HepG2 (cell line): ENCODE measurements at regions not wholly inside any gene's neighbourhood (a gene's known extent, or its start where the extent isn't known, plus 50 kb on each side); places are given as distances from the start of the nearest gene placed in this dataset.

ENCODE experiments used
- ATAC-seq: fragments of 200-7000 bp; cut with Tn5 transposase; 3 replicates; pipeline ENCODE4 v1.9.1; 2020; ENCODE audit warnings: mild to moderate bottlenecking, moderate library complexity
- BruUV-seq: library from RNA; stranded (reverse); fragments of 400-500 nt; replicated peaks from 2 replicates; lab custom pipeline; 2021; lab: Mats Ljungman, UMichigan
- CTCF ChIA-PET: fragments of 300-600 bp; formaldehyde crosslinking; extraction: SDS; loops from one replicate; lab custom pipeline; 2021; ENCODE audit warnings: low total read pairs, inconsistent platforms, low intra/inter-chr PET ratio; lab: Yijun Ruan, JAX
- POLR2A ChIA-PET: fragments of 350-600 bp; sonication (Branson Sonifier 250); formaldehyde crosslinking; loops from one replicate; lab custom pipeline; 2020; ENCODE audit warnings: antibody characterized with exemption, inconsistent platforms; lab: Yijun Ruan, JAX
- DNase-seq: peaks from one replicate; pipeline ENCODE4 v3.0.0-alpha.2; 2015; ENCODE audit warnings: low spot score
- FAIRE-seq: peaks from 3 replicates; lab custom pipeline; 2011; peaks lifted over from hg19 to GRCh38; lab: Jason Lieb, UNC
- H2AFZ ChIP-seq: one replicate; pipeline ENCODE4 v1.6.1; 2011; ENCODE audit warnings: low read length, inconsistent platforms
- H3K27ac ChIP-seq: fragments of 300-600 bp; 3 replicates; pipeline ENCODE4 v1.8.0; 2011; ENCODE audit warnings: mixed run types, mild to moderate bottlenecking, mixed read lengths, low read length, inconsistent platforms; ENCODE audit not compliant: insufficient read depth; ENCODE audit errors: extremely low read length
- H3K27me3 ChIP-seq, 2 experiments: fragments of 200-600 bp in 1 of 2; 2 replicates in 1 of 2; 3 replicates in 1 of 2; pipeline versions ENCODE4 v1.6.0 to v1.8.0; 2011; ENCODE audit warnings: low read length in 2 of 2, mild to moderate bottlenecking in 2 of 2, moderate library complexity in 2 of 2, inconsistent platforms in 1 of 2; ENCODE audit not compliant: insufficient read depth in 2 of 2, control insufficient read depth in 1 of 2
- H3K36me3 ChIP-seq, 2 experiments: fragments of 200-600 bp in 1 of 2; replicated peaks in 1 of 2; 2 replicates in 1 of 2; 3 replicates in 1 of 2; pipeline versions ENCODE4 v1.5.1 to v1.8.0; 2011; ENCODE audit warnings: low read length in 2 of 2, inconsistent platforms in 1 of 2; ENCODE audit not compliant: insufficient read depth in 2 of 2, control insufficient read depth in 1 of 2
- H3K4me1 ChIP-seq: 2 replicates; pipeline ENCODE4 v1.5.1; 2012; ENCODE audit warnings: low read length, inconsistent platforms; ENCODE audit not compliant: insufficient read depth
- H3K4me2 ChIP-seq: 2 replicates; pipeline ENCODE4 v1.6.0; 2011; ENCODE audit warnings: low read depth, low read length, inconsistent platforms
- H3K4me3 ChIP-seq, 3 experiments: fragments of 200-600 bp in 1 of 3; sonication (generic), shearing (Covaris generic) in 1 of 3; replicated peaks in 1 of 3; 2 replicates each; pipeline ENCODE4 v1.5.1; 2011 to 2016; ENCODE audit warnings: low read length in 3 of 3, inconsistent platforms in 2 of 3, low read depth in 2 of 3, mild to moderate bottlenecking in 2 of 3, control low read depth in 1 of 3, mixed read lengths in 1 of 3; ENCODE audit not compliant: insufficient read depth in 1 of 3
- H3K79me2 ChIP-seq: one replicate; pipeline ENCODE4 v1.6.1; 2011; ENCODE audit warnings: low read length, inconsistent platforms; ENCODE audit not compliant: insufficient read depth
- H3K9ac ChIP-seq: 2 replicates; pipeline ENCODE4 v1.6.0; 2011; ENCODE audit warnings: mild to moderate bottlenecking, low read depth, low read length, inconsistent platforms; ENCODE audit not compliant: insufficient read depth
- H3K9me3 ChIP-seq: 2 replicates; pipeline ENCODE4 v1.5.1; 2012; ENCODE audit warnings: mild to moderate bottlenecking, low read length
- H4K20me1 ChIP-seq: 2 replicates; pipeline ENCODE4 v1.6.0; 2011; ENCODE audit warnings: inconsistent platforms, mild to moderate bottlenecking, low read length, moderate library complexity; ENCODE audit not compliant: insufficient read depth
- ARNT2 ChIP-seq: sonication (generic); formaldehyde crosslinking; IDR thresholded peaks from 2 replicates; pipeline ENCODE4 v1.8.0; 2022; ENCODE audit warnings: mild to moderate bottlenecking, low read depth, missing genetic modification reagents, moderate library complexity
- ATAD3A ChIP-seq: sonication (generic); formaldehyde crosslinking; IDR thresholded peaks from 2 replicates; pipeline ENCODE4 v1.4.0; 2020; ENCODE audit warnings: missing genetic modification reagents
- CEBPB ChIP-seq: IDR thresholded peaks from 2 replicates; pipeline ENCODE4 v1.6.1; 2011; ENCODE audit warnings: low read depth, low read length, improper control_type of control experiment, borderline replicate concordance
- HES4 ChIP-seq: sonication (generic); formaldehyde crosslinking; IDR thresholded peaks from 2 replicates; pipeline ENCODE4 v1.9.0; 2021; ENCODE audit warnings: mild to moderate bottlenecking, missing genetic modification reagents, borderline replicate concordance
- IRX3 ChIP-seq: sonication (generic); formaldehyde crosslinking; IDR thresholded peaks from 2 replicates; pipeline ENCODE4 v1.8.1; 2023; ENCODE audit warnings: mild to moderate bottlenecking, low read depth, missing genetic modification reagents, borderline replicate concordance
- MXD4 ChIP-seq: IDR thresholded peaks from 2 replicates; pipeline ENCODE4 v1.6.1; 2016; ENCODE audit warnings: mild to moderate bottlenecking, missing biosample characterization, missing genetic modification reagents
- MYC ChIP-seq: sonication (generic); formaldehyde crosslinking; IDR thresholded peaks from 2 replicates; pipeline ENCODE4 v1.9.0; 2021; ENCODE audit warnings: missing genetic modification reagents, borderline replicate concordance
- PAF1 ChIP-seq: IDR thresholded peaks from 2 replicates; pipeline ENCODE4 v1.6.1; 2016; ENCODE audit warnings: missing genetic modification reagents, missing compliant biosample characterization
- PPARG ChIP-seq: conservative IDR thresholded peaks from 2 replicates; pipeline ENCODE4 v1.6.1; 2016; ENCODE audit warnings: missing biosample characterization, missing genetic modification reagents
- SMC3 ChIP-seq: IDR thresholded peaks from 2 replicates; pipeline ENCODE4 v1.6.1; 2011; ENCODE audit warnings: low read length, improper control_type of control experiment
- ZFP37 ChIP-seq: sonication (generic); formaldehyde crosslinking; IDR thresholded peaks from 2 replicates; pipeline ENCODE4 v1.4.0; 2020; ENCODE audit warnings: missing genetic modification reagents, borderline replicate concordance
- ZNF761 ChIP-seq: sonication (generic); formaldehyde crosslinking; conservative IDR thresholded peaks from 2 replicates; pipeline ENCODE4 v1.4.0; 2020; ENCODE audit warnings: mild to moderate bottlenecking, missing genetic modification reagents
- WGBS: methylation state at CpG from one replicate; pipeline ENCODE4 v1.1.6; 2017; ENCODE audit warnings: low lambda C conversion rate; 5-methylcytosine and 5-hydroxymethylcytosine counted together
- in situ Hi-C: cut with HindIII; loops from 2 replicates; pipeline ENCODE4 v1.10.0; 2017; ENCODE audit warnings: low pct_unique_long_range_greater_than_20kb; ENCODE audit not compliant: extremely low pct_ligation_motif_present
- intact Hi-C: fragments of 100-400 bp; cut with micrococcal nuclease; formaldehyde crosslinking; loops from one replicate; pipeline ENCODE4 v1.10.0; 2022; ENCODE audit not compliant: unreplicated experiment
- TF ChIP-seq, protein P1 (sequence below): sonication (generic); formaldehyde crosslinking; IDR thresholded peaks from 2 replicates; pipeline ENCODE4 v1.5.1; 2020; ENCODE audit warnings: mild to moderate bottlenecking, missing genetic modification reagents, moderate library complexity
- TF ChIP-seq, protein P2 (sequence below): sonication (generic); formaldehyde crosslinking; conservative IDR thresholded peaks from 2 replicates; pipeline ENCODE4 v1.8.0; 2022; ENCODE audit warnings: mild to moderate bottlenecking, moderate library complexity, missing genetic modification reagents
- TF ChIP-seq, protein P3 (sequence below): sonication (generic); formaldehyde crosslinking; IDR thresholded peaks from 2 replicates; pipeline ENCODE4 v1.4.0; 2020; ENCODE audit warnings: mild to moderate bottlenecking, missing genetic modification reagents
- TF ChIP-seq, protein P4 (sequence below): sonication (generic); formaldehyde crosslinking; conservative IDR thresholded peaks from 2 replicates; pipeline ENCODE4 v1.8.0; 2022; ENCODE audit warnings: missing genetic modification reagents

DNA sequence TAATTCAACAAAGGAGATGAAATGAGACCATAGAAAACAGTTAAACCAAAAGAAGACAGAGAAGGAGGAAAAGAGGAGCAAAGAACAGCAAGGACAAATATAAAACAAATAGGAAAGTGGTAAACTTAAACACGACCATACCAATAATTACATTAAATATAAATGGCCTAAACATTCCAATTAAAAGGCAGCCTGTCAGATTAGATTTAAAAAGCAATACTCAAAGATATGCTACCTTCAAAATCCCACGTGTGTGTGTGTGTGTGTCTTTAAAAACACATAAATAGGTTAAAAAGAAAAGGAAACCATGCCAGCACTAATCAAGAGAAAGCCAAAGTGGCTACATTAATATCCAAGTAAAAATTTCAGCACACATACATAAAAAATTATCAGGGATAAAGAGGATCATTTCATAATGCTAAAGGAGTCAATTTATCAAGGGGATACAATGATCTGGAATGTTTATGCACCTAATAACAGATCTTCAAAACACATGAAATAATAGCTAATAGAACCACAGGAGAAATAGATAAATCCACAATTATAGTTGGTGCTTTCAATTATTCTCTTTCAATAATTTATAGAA is 355.7 kb upstream of the POU3F1 start:
- in situ Hi-C loops (no loop called here), intact Hi-C loops (loop anchor here (5.0 kb wide), 1 partner anchor 365 kb away; no protein-coding TSS in a partner anchor)
- Histone ChIP-seq H2AFZ (no peak overlapping the region), H3K27ac (no peak overlapping the region), H3K4me3 (no peak overlapping the region), H3K9me3 (no peaks in the 10 kb centered on the region), H3K4me1 (no peaks in the 10 kb centered on the region), H4K20me1 (no peaks in the 10 kb centered on the region), H3K9ac (no peak overlapping the region), H3K4me2 (no peak overlapping the region), H3K36me3 (no peaks in the 10 kb centered on the region), H3K79me2 (no peaks in the 10 kb centered on the region), H3K27me3 (no peaks in the 10 kb centered on the region)
- FAIRE-seq (no peak), ATAC-seq (no peak), DNase-seq (no peak)
- ChIA-PET CTCF (no interaction called here), POLR2A (no interaction called here)
- BruUV-seq, result no TSS peak
- WGBS, result 5% methylated on average over 2 of the region's 2 CpGs
- TF ChIP-seq ATAD3A (no peak), PAF1 (CRISPR knock-in tag) (no peak), ZNF761 (CRISPR knock-in tag) (no peak), PPARG (no peak), HES4 (no peak), IRX3 (CRISPR knock-in tag) (no peak), ZFP37 (CRISPR knock-in tag) (no peak), ARNT2 (no peak), MYC (CRISPR knock-in tag) (no peak), SMC3 (no peak), MXD4 (CRISPR knock-in tag) (no peak), CEBPB (no peak)
- TF ChIP-seq, protein P1, sequence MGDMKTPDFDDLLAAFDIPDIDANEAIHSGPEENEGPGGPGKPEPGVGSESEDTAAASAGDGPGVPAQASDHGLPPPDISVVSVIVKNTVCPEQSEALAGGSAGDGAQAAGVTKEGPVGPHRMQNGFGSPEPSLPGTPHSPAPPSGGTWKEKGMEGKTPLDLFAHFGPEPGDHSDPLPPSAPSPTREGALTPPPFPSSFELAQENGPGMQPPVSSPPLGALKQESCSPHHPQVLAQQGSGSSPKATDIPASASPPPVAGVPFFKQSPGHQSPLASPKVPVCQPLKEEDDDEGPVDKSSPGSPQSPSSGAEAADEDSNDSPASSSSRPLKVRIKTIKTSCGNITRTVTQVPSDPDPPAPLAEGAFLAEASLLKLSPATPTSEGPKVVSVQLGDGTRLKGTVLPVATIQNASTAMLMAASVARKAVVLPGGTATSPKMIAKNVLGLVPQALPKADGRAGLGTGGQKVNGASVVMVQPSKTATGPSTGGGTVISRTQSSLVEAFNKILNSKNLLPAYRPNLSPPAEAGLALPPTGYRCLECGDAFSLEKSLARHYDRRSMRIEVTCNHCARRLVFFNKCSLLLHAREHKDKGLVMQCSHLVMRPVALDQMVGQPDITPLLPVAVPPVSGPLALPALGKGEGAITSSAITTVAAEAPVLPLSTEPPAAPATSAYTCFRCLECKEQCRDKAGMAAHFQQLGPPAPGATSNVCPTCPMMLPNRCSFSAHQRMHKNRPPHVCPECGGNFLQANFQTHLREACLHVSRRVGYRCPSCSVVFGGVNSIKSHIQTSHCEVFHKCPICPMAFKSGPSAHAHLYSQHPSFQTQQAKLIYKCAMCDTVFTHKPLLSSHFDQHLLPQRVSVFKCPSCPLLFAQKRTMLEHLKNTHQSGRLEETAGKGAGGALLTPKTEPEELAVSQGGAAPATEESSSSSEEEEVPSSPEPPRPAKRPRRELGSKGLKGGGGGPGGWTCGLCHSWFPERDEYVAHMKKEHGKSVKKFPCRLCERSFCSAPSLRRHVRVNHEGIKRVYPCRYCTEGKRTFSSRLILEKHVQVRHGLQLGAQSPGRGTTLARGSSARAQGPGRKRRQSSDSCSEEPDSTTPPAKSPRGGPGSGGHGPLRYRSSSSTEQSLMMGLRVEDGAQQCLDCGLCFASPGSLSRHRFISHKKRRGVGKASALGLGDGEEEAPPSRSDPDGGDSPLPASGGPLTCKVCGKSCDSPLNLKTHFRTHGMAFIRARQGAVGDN, result no peak
- TF ChIP-seq, protein P2, sequence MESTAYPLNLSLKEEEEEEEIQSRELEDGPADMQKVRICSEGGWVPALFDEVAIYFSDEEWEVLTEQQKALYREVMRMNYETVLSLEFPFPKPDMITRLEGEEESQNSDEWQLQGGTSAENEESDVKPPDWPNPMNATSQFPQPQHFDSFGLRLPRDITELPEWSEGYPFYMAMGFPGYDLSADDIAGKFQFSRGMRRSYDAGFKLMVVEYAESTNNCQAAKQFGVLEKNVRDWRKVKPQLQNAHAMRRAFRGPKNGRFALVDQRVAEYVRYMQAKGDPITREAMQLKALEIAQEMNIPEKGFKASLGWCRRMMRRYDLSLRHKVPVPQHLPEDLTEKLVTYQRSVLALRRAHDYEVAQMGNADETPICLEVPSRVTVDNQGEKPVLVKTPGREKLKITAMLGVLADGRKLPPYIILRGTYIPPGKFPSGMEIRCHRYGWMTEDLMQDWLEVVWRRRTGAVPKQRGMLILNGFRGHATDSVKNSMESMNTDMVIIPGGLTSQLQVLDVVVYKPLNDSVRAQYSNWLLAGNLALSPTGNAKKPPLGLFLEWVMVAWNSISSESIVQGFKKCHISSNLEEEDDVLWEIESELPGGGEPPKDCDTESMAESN (CRISPR knock-in tag), result no peak
- TF ChIP-seq, protein P3, sequence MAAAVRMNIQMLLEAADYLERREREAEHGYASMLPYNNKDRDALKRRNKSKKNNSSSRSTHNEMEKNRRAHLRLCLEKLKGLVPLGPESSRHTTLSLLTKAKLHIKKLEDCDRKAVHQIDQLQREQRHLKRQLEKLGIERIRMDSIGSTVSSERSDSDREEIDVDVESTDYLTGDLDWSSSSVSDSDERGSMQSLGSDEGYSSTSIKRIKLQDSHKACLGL, result no peak
- TF ChIP-seq, protein P4, sequence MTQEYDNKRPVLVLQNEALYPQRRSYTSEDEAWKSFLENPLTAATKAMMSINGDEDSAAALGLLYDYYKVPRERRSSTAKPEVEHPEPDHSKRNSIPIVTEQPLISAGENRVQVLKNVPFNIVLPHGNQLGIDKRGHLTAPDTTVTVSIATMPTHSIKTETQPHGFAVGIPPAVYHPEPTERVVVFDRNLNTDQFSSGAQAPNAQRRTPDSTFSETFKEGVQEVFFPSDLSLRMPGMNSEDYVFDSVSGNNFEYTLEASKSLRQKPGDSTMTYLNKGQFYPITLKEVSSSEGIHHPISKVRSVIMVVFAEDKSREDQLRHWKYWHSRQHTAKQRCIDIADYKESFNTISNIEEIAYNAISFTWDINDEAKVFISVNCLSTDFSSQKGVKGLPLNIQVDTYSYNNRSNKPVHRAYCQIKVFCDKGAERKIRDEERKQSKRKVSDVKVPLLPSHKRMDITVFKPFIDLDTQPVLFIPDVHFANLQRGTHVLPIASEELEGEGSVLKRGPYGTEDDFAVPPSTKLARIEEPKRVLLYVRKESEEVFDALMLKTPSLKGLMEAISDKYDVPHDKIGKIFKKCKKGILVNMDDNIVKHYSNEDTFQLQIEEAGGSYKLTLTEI (CRISPR knock-in tag), result no peak
